ENCODE measurements at regions not wholly inside any gene's neighbourhood (a gene's known extent, or its start where the extent isn't known, plus 50 kb on each side); places are given as distances from the start of the nearest gene placed in this dataset.
"Not testable (repeated sequence)": the region's sequence is repeated elsewhere in the genome, so short reads cannot be mapped to it uniquely, and the experiment has no call there.

DNA sequence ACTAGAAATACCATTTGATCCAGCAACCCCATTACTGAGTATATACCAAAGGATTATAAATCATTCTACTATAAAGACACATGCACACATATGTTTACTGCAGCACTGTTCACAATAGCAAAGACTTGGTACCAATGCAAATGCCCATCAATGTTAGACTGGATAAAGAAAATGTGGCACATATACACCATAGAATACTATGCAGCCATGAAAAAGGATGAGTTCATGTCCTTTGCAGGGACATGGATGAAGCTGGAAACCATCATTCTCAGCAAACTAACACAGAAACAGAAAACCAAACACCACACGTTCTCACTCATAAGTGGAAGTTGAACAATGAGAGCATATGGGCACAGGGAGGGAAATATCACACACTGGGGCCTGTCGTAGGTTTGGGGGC lies 106.0 kb downstream of the SPATA18 start:
- ATAC-seq (ENCODE audit: low read depth in 2 of 2); H3K9me3 ChIP-seq (ENCODE audit: control insufficient read depth in 2 of 2, low read length in 2 of 2); H3K4me3 Mint-ChIP-seq; H3K36me3 Mint-ChIP-seq; DNase-seq; H3K27ac ChIP-seq (ENCODE audit: insufficient read depth, low read length, poor library complexity, severe bottlenecking); H3K36me3 ChIP-seq (ENCODE audit: control insufficient read depth, insufficient read depth, low read length); H3K4me1 ChIP-seq (ENCODE audit: control insufficient read depth, insufficient read depth, low read length, poor library complexity, severe bottlenecking); H3K27me3 Mint-ChIP-seq; H3K27ac Mint-ChIP-seq; H3K4me1 Mint-ChIP-seq; H3K4me3 ChIP-seq (ENCODE audit: low read depth, low read length); H3K27me3 ChIP-seq (ENCODE audit: control insufficient read depth, insufficient read depth, low read length): not testable (repeated sequence)
- H3K9me3 Mint-ChIP-seq, result peaks cover 2 to 20% (median 4%) of the 10 kb centered on the region in 7 donors

DNA sequence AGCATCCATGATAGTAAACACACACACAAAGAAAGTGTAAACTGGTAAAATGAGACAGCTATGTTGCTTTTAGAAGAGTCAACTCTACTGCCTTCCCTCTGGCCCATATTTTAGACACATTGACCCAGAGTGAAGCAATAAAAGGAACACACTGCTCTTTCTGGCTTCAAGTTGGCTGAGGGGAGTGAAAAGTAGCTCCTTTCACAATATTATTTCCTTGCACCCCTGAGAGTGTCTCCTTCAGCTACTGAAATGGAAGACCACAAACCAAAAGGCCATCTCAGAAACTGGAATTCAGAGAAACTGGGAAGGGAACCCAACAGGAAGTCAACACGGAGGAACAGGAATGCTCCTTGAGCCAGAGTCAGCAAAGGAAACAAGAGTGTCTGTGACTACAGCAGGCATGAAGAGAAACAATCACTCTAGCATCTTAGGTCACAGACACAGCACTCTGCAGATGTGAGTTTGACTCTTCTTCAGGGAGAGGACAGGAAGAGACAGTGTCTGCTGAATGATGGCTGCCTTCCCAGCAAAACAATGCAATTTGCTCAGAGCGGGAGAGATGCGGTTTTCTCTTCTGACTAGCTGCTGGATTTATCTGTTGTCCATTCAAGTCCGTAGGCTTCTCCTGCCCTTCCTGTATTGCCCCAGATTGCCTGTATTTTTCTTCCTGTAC lies 106.7 kb downstream of the SPATA18 start:
- no peaks in the 10 kb centered on the region for H3K4me1 Mint-ChIP-seq

DNA sequence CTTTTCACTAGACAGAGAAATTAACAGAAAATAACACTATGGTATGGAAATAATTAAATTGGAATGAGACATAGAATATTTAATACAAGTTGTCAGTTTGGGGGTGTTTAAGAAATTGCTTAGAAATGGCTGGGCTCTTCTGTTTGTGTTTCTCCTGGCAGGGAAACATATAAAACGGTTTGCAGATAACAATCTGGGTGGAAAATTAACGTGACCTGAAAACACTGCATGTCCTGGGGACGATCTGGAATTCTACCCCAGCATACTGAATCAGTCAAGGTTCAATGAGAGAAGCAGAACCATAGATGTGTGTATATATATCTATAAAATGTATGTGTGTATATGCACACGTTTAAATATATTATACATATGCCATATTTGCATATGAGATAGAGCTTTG lies 109.8 kb downstream of the SPATA18 start:
- no peak for DNase-seq
- Histone ChIP-seq H3K4me1 (ENCODE audit: control insufficient read depth, insufficient read depth, low read length, poor library complexity, severe bottlenecking) (no peaks in the 10 kb centered on the region), H3K9me3 (ENCODE audit: control insufficient read depth in 2 of 2, low read length in 2 of 2) (peaks cover 0 to 3% of the 10 kb centered on the region in 2 experiments), H3K27me3 (ENCODE audit: control insufficient read depth, insufficient read depth, low read length) (no peaks in the 10 kb centered on the region), H3K4me3 (ENCODE audit: low read depth, low read length) (no peak overlapping the region), H3K36me3 (ENCODE audit: control insufficient read depth, insufficient read depth, low read length) (no peaks in the 10 kb centered on the region), H3K27ac (ENCODE audit: insufficient read depth, low read length, poor library complexity, severe bottlenecking) (no peak overlapping the region)
- H3K9me3 Mint-ChIP-seq, result peaks cover 0 to 15% (median 3%) of the 10 kb centered on the region in 7 donors
- ATAC-seq (ENCODE audit: low read depth in 2 of 2), result no peak
- H3K27ac Mint-ChIP-seq, result no peak overlapping the region
- H3K27me3 Mint-ChIP-seq, result no peaks in the 10 kb centered on the region
- H3K36me3 Mint-ChIP-seq, result no peaks in the 10 kb centered on the region
- H3K4me3 Mint-ChIP-seq, result no peak overlapping the region
- no peaks in the 10 kb centered on the region for H3K4me1 Mint-ChIP-seq

More for the DNA sequence above, 106.7 kb downstream of the SPATA18 start:
- Mint-ChIP-seq H3K27me3 (no peaks in the 10 kb centered on the region), H3K4me3 (no peak overlapping the region), H3K27ac (no peak overlapping the region), H3K36me3 (no peaks in the 10 kb centered on the region), H3K9me3 (peaks cover 0 to 20% (median 4%) of the 10 kb centered on the region in 7 donors)
- H3K36me3 ChIP-seq (ENCODE audit: control insufficient read depth, insufficient read depth, low read length), result no peaks in the 10 kb centered on the region
- H3K4me1 ChIP-seq (ENCODE audit: control insufficient read depth, insufficient read depth, low read length, poor library complexity, severe bottlenecking), result no peaks in the 10 kb centered on the region
- H3K4me3 ChIP-seq (ENCODE audit: low read depth, low read length), result no peak overlapping the region
- no peak overlapping the region for H3K27ac ChIP-seq (ENCODE audit: insufficient read depth, low read length, poor library complexity, severe bottlenecking)
- no peaks in the 10 kb centered on the region for H3K27me3 ChIP-seq (ENCODE audit: control insufficient read depth, insufficient read depth, low read length)
- DNase-seq, result no peak
- H3K9me3 ChIP-seq (ENCODE audit: control insufficient read depth in 2 of 2, low read length in 2 of 2), result peaks cover 0 to 3% of the 10 kb centered on the region in 2 experiments
- ATAC-seq (ENCODE audit: low read depth in 2 of 2), result no peak

DNA sequence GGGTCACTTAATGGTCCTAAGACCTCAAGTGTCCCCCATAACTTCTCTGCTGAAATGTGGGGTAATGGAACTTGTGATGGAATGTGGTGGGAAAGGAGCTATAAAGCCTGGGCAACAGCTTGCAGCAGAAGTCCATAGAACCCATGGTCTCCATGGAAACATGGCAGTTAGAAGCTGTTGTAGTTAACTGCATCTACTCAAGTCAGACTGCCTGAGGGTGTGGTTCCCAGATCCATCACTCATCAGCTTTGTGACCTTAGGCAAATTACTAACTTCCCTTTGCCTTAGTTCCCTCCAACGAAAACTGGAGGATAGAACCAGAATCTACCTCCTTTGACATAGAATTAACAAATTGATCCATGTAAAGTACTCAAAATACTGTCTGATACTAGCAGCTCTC lies 113.0 kb downstream of the SPATA18 start:
- Mint-ChIP-seq H3K36me3 (no peaks in the 10 kb centered on the region), H3K4me1 (no peaks in the 10 kb centered on the region), H3K27me3 (no peaks in the 10 kb centered on the region), H3K9me3 (peaks cover 0 to 14% (median 6%) of the 10 kb centered on the region in 7 donors), H3K4me3 (no peak overlapping the region), H3K27ac (no peak overlapping the region)
- no peak for ATAC-seq (ENCODE audit: low read depth in 2 of 2)
- Histone ChIP-seq H3K4me3 (ENCODE audit: low read depth, low read length) (no peak overlapping the region), H3K9me3 (ENCODE audit: control insufficient read depth in 2 of 2, low read length in 2 of 2) (no peaks in the 10 kb centered on the region), H3K4me1 (ENCODE audit: control insufficient read depth, insufficient read depth, low read length, poor library complexity, severe bottlenecking) (no peaks in the 10 kb centered on the region), H3K36me3 (ENCODE audit: control insufficient read depth, insufficient read depth, low read length) (no peaks in the 10 kb centered on the region), H3K27ac (ENCODE audit: insufficient read depth, low read length, poor library complexity, severe bottlenecking) (no peak overlapping the region), H3K27me3 (ENCODE audit: control insufficient read depth, insufficient read depth, low read length) (no peaks in the 10 kb centered on the region)
- no peak for DNase-seq

- Mint-ChIP-seq H3K4me1 (no peaks in the 10 kb centered on the region), H3K36me3 (no peaks in the 10 kb centered on the region), H3K9me3 (peaks cover 0 to 5% (median 3%) of the 10 kb centered on the region in 7 donors), H3K27me3 (peaks cover 5% of the 10 kb centered on the region), H3K4me3 (peak overlapping the region in 1 of 4 donors; percentile 51), H3K27ac (no peak overlapping the region)
- H3K27me3 ChIP-seq (ENCODE audit: control insufficient read depth, insufficient read depth, low read length), result no peaks in the 10 kb centered on the region
- no peaks in the 10 kb centered on the region for H3K36me3 ChIP-seq (ENCODE audit: control insufficient read depth, insufficient read depth, low read length)
- no peak overlapping the region for H3K27ac ChIP-seq (ENCODE audit: insufficient read depth, low read length, poor library complexity, severe bottlenecking)
- no peak for DNase-seq
- H3K4me3 ChIP-seq (ENCODE audit: low read depth, low read length), result no peak overlapping the region
- ATAC-seq (ENCODE audit: low read depth in 2 of 2), result no peak
- no peaks in the 10 kb centered on the region for H3K9me3 ChIP-seq (ENCODE audit: control insufficient read depth in 2 of 2, low read length in 2 of 2)
- no peaks in the 10 kb centered on the region for H3K4me1 ChIP-seq (ENCODE audit: control insufficient read depth, insufficient read depth, low read length, poor library complexity, severe bottlenecking)
Measured at GRCh38 chr4:52172166-52172565, 121.1 kb downstream of the SPATA18 start.

DNA sequence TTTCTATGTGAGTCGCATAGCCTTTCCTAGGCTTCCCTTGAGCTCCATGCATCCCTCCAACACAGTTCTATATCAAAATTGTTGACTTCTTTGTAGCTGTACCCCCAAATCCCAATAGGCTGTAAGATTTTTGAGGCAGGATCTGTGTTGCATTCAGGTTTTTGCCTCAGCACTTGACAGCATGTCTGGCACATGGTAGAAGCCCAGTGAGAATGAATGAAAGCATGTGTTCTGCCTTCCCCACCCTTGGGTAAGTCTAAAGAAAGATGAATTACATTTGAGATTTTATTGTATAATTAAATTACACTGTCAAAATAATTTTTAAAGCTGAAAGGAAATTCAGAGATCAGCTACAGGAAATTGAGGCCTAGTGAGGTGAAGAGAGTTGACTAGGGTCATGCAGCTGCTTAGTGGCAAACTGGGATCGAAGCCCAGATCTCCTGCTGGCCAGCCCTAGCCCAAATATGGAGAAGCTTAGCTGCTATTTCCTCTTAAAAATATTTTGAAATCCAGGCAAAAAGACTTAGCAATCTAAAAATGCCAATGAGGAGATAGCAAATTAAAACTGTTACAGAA lies 122.5 kb downstream of the SPATA18 start:
- Histone ChIP-seq H3K36me3 (ENCODE audit: control insufficient read depth, insufficient read depth, low read length) (no peaks in the 10 kb centered on the region), H3K4me3 (ENCODE audit: low read depth, low read length) (no peak overlapping the region), H3K27ac (ENCODE audit: insufficient read depth, low read length, poor library complexity, severe bottlenecking) (no peak overlapping the region), H3K4me1 (ENCODE audit: control insufficient read depth, insufficient read depth, low read length, poor library complexity, severe bottlenecking) (no peaks in the 10 kb centered on the region), H3K27me3 (ENCODE audit: control insufficient read depth, insufficient read depth, low read length) (no peaks in the 10 kb centered on the region), H3K9me3 (ENCODE audit: control insufficient read depth in 2 of 2, low read length in 2 of 2) (no peaks in the 10 kb centered on the region)
- H3K9me3 Mint-ChIP-seq, result peaks cover 0 to 5% (median 4%) of the 10 kb centered on the region in 7 donors
- H3K27me3 Mint-ChIP-seq, result peaks cover 5% of the 10 kb centered on the region
- ATAC-seq (ENCODE audit: low read depth in 2 of 2), result no peak
- DNase-seq, result no peak
- no peaks in the 10 kb centered on the region for H3K4me1 Mint-ChIP-seq
- no peak overlapping the region for H3K4me3 Mint-ChIP-seq
- no peaks in the 10 kb centered on the region for H3K36me3 Mint-ChIP-seq
- no peak overlapping the region for H3K27ac Mint-ChIP-seq

GRCh38 chr4:52187603-52188002 lies 136.5 kb downstream of the SPATA18 start:
- H3K27me3 ChIP-seq (ENCODE audit: control insufficient read depth, insufficient read depth, low read length), result no peaks in the 10 kb centered on the region
- H3K4me3 ChIP-seq (ENCODE audit: low read depth, low read length), result no peak overlapping the region
- H3K9me3 Mint-ChIP-seq, result peaks cover 0 to 1% (median 1%) of the 10 kb centered on the region in 7 donors
- DNase-seq (no peak), ATAC-seq (ENCODE audit: low read depth in 2 of 2) (no peak)
- H3K4me1 ChIP-seq (ENCODE audit: control insufficient read depth, insufficient read depth, low read length, poor library complexity, severe bottlenecking), result no peaks in the 10 kb centered on the region
- no peaks in the 10 kb centered on the region for H3K36me3 Mint-ChIP-seq
- no peaks in the 10 kb centered on the region for H3K36me3 ChIP-seq (ENCODE audit: control insufficient read depth, insufficient read depth, low read length)
- no peak overlapping the region for H3K27ac ChIP-seq (ENCODE audit: insufficient read depth, low read length, poor library complexity, severe bottlenecking)
- no peaks in the 10 kb centered on the region for H3K27me3 Mint-ChIP-seq
- H3K4me3 Mint-ChIP-seq, result no peak overlapping the region
- H3K27ac Mint-ChIP-seq, result no peak overlapping the region
- H3K9me3 ChIP-seq (ENCODE audit: control insufficient read depth in 2 of 2, low read length in 2 of 2), result no peaks in the 10 kb centered on the region
- no peaks in the 10 kb centered on the region for H3K4me1 Mint-ChIP-seq

DNA sequence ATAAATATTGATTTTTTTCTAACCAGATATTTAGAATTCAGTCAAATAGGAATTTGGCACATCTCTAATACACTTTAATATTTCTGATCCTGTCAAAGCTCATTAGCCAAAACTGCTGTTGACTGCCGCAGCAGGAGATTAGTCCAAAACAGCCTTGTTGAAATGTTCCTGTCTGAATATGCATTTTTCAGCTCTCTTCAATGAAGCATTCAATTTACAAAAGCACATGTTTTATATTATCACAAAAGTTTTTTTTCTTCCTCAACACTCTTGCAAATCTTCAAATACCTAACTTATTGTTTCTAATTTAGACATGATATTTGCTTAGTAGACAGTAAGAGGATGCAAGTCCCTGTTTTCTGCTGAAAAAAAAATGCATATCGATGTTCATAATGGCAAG lies 140.9 kb downstream of the SPATA18 start:
- Histone ChIP-seq H3K9me3 (ENCODE audit: control insufficient read depth in 2 of 2, low read length in 2 of 2) (no peaks in the 10 kb centered on the region), H3K36me3 (ENCODE audit: control insufficient read depth, insufficient read depth, low read length) (no peaks in the 10 kb centered on the region), H3K27ac (ENCODE audit: insufficient read depth, low read length, poor library complexity, severe bottlenecking) (no peak overlapping the region), H3K27me3 (ENCODE audit: control insufficient read depth, insufficient read depth, low read length) (no peaks in the 10 kb centered on the region), H3K4me1 (ENCODE audit: control insufficient read depth, insufficient read depth, low read length, poor library complexity, severe bottlenecking) (no peaks in the 10 kb centered on the region), H3K4me3 (ENCODE audit: low read depth, low read length) (no peak overlapping the region)
- Mint-ChIP-seq H3K9me3 (peaks cover 0 to 2% (median 0%) of the 10 kb centered on the region in 7 donors), H3K4me1 (no peaks in the 10 kb centered on the region), H3K36me3 (no peaks in the 10 kb centered on the region), H3K27ac (no peak overlapping the region), H3K27me3 (no peaks in the 10 kb centered on the region), H3K4me3 (no peak overlapping the region)
- ATAC-seq (ENCODE audit: low read depth in 2 of 2) (no peak), DNase-seq (no peak)

Data from CD4-positive, CD25-positive, alpha-beta regulatory T cell (primary cell).